Limb (tissue), 2 donors: ENCODE measurements at regions not wholly inside any gene's neighbourhood (a gene's known extent, or its start where the extent isn't known, plus 50 kb on each side); places are given as distances from the start of the nearest gene placed in this dataset.

Experiments
- DNase-seq, 2 donors: peaks; one replicate each; pipeline ENCODE4 v3.0.0-alpha.2; 2016; ENCODE audit errors: extremely low spot score in 2 of 2

DNA sequence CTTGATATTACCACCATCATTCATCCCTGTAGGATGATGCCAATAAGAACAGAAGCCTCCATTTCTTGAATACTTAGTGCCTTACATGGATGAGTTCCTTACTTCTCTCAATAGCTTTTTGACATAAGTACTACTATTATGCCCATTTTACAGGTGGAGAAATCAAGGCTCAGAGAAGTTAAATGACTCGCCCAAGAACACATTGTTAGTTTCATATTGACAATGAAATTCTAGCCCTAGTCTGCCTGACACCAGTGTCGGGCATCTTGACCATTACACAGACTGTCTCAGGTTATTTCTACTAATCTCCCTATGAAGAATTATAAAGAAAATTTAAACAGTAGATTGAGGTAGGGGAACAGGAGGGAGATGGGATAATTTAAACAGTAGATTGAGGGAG, 52.5 kb upstream of the ARL8B start:
- DNase-seq: no peak

DNA sequence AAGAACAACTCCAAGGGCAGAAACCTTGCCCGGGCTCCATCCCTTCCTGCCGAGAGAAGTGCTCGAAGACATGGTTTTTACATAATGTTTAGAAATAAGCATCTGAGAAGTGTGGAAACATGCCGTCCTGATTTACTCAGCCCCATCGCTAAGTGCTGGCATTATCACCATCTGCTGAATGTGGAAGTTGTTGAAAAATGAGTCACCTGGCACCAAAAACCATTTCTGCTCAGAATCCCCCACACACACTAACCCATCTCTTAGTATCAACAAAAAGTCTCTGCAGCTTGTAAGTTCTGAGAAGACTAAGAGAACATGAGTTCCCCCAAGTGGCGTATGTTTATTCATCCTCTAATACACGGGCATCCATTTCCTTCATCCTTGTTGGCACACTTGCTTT, 51.0 kb upstream of the ARL8B start:
- DNase-seq: no peak

DNA sequence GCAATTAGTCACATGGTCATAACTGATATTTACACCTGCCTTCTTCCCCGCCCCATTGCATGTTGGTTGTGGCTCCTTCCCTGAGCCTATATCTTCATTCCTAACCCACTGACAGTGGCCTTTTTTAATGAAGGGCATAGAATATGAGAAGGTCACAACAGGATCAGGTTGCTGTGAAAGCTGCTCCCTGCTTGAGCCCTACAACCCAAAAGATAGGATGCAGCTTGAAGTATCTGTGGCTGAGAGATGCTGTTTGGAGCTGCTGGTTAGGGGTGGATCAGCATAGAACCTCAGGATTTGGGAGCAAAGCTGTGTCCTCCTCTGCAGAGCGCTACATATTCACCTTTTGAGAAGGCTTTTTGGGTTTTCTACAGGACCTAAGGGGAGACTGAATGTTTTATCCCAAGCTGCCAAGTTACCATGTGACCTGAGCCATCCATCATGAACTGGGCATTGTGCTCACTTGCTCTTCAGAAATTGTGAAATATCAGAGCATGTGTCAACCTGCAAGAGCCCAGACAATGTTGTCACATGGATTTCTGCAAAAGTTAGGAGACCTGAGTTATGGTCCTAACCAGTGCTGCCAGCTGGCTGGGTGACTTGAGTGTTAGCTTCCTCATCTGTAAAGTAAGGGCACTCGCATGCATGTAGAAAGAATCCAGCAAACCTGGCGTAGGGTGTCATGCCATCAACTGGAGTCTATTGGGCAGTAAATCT, 49.8 kb upstream of the ARL8B start:
- no peak for DNase-seq
